HFFc6 (cell line): ENCODE measurements at regions not wholly inside any gene's neighbourhood (a gene's known extent, or its start where the extent isn't known, plus 50 kb on each side); places are given as distances from the start of the nearest gene placed in this dataset.

Experiments
- DNase-seq: peaks from one replicate; pipeline ENCODE4 v3.0.0-alpha.2; 2018
- H3K27ac Mint-ChIP-seq: 2 replicates; pipeline ENCODE4 v1.8.0; 2020; ENCODE audit warnings: mild to moderate bottlenecking, mixed read lengths
- H3K27me3 Mint-ChIP-seq: 2 replicates; pipeline ENCODE4 v1.8.0; 2021; ENCODE audit warnings: mild to moderate bottlenecking, moderate library complexity, mixed read lengths; ENCODE audit not compliant: insufficient read depth
- H3K36me3 Mint-ChIP-seq: 2 replicates; pipeline ENCODE4 v1.8.0; 2021; ENCODE audit warnings: low read depth, mixed read lengths
- H3K4me1 Mint-ChIP-seq: 2 replicates; pipeline ENCODE4 v1.8.0; 2020; ENCODE audit warnings: low read depth, mixed read lengths
- H3K4me3 Mint-ChIP-seq: 2 replicates; pipeline ENCODE4 v1.8.0; 2020; ENCODE audit warnings: mild to moderate bottlenecking, moderate library complexity, mixed read lengths
- H3K9me3 Mint-ChIP-seq: 2 replicates; pipeline ENCODE4 v1.8.0; 2020; ENCODE audit warnings: mild to moderate bottlenecking, mixed read lengths
- TF ChIP-seq, protein P1 (sequence below): fragments of 200-600 bp; sonication (generic); IDR thresholded peaks from 2 replicates; pipeline ENCODE4 v1.5.0; 2021; ENCODE audit warnings: antibody characterized with exemption, mild to moderate bottlenecking

DNA sequence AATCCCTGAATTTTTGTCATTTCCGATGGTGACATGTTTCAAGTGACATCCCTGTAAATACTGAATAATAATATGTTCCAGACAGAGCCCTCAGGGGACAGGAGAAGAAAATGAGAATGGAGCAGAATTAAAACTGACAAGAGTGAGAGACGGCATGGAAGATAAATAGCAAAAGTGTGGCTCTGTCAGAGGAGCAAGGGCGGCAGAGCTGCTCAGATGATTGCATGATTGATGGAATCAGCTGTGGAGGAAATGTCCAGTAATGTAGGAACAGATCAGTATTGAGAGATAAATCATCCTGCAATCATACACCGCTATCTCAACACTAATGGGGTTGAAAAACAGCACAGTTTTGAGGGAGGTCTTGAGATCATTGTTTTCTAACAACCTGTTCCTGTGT, 350.3 kb downstream of the STIM2 start:
- no peak overlapping the region for H3K27ac Mint-ChIP-seq
- no peak overlapping the region for H3K4me3 Mint-ChIP-seq
- H3K27me3 Mint-ChIP-seq = no peaks in the 10 kb centered on the region; the same call in 1 of the 2 replicates
- no peaks in the 10 kb centered on the region; the same call in 1 of the 2 replicates for H3K9me3 Mint-ChIP-seq
- no peaks in the 10 kb centered on the region for H3K36me3 Mint-ChIP-seq
- TF ChIP-seq, protein P1, sequence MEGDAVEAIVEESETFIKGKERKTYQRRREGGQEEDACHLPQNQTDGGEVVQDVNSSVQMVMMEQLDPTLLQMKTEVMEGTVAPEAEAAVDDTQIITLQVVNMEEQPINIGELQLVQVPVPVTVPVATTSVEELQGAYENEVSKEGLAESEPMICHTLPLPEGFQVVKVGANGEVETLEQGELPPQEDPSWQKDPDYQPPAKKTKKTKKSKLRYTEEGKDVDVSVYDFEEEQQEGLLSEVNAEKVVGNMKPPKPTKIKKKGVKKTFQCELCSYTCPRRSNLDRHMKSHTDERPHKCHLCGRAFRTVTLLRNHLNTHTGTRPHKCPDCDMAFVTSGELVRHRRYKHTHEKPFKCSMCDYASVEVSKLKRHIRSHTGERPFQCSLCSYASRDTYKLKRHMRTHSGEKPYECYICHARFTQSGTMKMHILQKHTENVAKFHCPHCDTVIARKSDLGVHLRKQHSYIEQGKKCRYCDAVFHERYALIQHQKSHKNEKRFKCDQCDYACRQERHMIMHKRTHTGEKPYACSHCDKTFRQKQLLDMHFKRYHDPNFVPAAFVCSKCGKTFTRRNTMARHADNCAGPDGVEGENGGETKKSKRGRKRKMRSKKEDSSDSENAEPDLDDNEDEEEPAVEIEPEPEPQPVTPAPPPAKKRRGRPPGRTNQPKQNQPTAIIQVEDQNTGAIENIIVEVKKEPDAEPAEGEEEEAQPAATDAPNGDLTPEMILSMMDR = no peak
- H3K4me1 Mint-ChIP-seq = no peaks in the 10 kb centered on the region
- DNase-seq = no peak

DNA sequence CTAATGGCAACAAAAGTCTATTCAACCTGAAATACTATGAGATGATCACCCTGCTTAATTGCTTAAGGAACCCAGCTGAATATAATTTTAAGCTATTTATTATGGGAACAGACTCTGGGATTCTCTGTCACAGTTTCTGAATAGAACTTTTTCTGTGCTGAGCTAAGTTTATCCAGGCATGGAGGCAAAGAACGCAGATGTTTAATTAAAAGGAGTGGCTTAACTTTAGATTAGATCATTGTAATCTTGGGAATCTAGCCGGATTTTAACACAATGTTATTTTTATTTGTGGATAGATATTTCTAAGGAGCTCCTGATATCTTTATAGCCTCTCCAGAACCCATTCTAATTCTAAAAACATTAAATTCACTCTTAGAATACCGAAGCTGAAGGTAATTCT, 353.4 kb downstream of the STIM2 start:
- H3K9me3 Mint-ChIP-seq = no peaks in the 10 kb centered on the region; the same call in 1 of the 2 replicates
- H3K27ac Mint-ChIP-seq = no peak overlapping the region
- no peaks in the 10 kb centered on the region; the same call in 1 of the 2 replicates for H3K27me3 Mint-ChIP-seq
- H3K36me3 Mint-ChIP-seq = no peaks in the 10 kb centered on the region
- peaks cover 21% of the 10 kb centered on the region for H3K4me1 Mint-ChIP-seq
- no peak for DNase-seq
- no peak overlapping the region for H3K4me3 Mint-ChIP-seq
- TF ChIP-seq, protein P1 = no peak

DNA sequence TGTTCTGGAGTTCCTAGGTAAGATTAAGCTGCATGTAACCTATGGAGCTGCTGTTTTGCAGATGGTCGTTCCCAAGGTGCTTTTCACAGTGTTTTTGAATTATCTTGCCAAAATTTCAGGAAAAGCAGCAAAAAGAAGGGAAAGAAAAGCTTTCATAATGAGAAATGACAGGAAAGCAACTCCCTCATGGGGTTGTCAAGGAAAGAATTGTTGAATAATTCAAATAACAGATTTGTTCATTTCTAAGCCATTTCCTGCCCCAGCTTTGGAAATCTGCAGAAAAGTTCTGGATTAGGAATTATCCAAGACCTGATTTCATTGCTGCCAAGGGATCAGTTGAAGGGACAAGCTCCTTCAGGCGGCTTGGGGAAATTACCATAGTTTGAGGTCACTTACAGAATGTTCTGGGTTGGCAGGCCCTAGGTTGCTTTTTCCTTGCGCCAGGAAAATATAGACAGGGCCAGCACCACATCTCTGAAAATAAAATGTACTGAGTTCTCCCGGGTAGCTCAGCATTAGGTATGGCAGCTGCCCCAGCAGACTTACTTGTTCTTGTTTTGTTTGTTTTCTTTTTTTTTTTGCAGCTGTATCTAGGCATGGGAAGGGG, 354.7 kb downstream of the STIM2 start:
- no peaks in the 10 kb centered on the region; the same call in 1 of the 2 replicates for H3K9me3 Mint-ChIP-seq
- TF ChIP-seq, protein P1 = no peak
- H3K27ac Mint-ChIP-seq = no peak overlapping the region
- DNase-seq = no peak
- H3K4me3 Mint-ChIP-seq = no peak overlapping the region
- H3K36me3 Mint-ChIP-seq = no peaks in the 10 kb centered on the region; the same call in 1 of the 2 replicates
- no peaks in the 10 kb centered on the region for H3K27me3 Mint-ChIP-seq
- peaks cover 21% of the 10 kb centered on the region for H3K4me1 Mint-ChIP-seq

DNA sequence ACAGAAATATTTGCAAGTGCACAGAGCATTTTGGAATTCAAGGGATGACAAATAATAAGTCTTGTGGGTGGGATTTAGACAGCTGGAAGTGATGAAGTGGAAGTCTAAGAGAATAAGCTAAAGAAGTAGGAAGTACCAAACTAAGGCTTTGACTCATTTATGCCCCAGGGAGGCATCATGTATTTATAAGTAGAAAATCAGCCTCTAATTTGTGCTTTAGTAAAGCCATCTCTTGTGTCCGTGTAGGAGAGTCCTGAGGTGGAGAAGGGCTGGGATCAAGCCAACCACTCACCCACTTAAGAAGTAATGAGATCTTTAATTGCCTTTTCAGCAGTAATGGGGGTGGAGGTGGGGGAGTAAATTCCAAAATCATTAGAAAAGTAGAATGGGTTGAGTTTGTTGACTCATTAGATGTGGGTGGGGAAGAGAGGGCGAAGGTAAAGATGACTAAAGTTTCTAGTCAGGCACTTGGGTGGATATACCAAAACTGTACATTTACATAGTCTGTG, 356.7 kb downstream of the STIM2 start:
- Mint-ChIP-seq H3K4me3 (peak overlapping the region; percentile 75), H3K36me3 (peaks cover 5% of the 10 kb centered on the region; the same call in 1 of the 2 replicates), H3K27me3 (no peaks in the 10 kb centered on the region), H3K4me1 (peaks cover 30% of the 10 kb centered on the region), H3K9me3 (peaks cover 9% of the 10 kb centered on the region), H3K27ac (peak overlapping the region; percentile 61)
- TF ChIP-seq, protein P1 = no peak
- DNase-seq = peak; percentile 50

DNA sequence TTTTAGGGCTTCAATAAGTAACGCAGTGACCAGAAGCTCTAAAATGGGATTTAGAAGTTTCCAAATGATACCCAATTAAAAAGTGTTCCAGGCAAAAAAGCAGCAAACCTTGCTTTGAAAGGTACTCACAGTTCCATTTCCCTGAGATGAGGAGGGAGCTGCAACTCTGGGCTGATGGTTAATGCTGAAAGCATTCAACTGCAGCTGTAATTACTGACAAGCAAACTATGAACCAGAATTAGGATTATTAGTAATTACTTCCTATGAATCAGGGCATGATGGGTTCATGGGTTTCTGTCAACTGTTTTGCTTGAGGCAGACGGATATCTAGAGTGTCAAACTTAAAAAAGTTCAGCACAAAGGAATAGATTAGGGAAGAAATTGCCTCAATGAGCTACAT, 357.4 kb downstream of the STIM2 start:
- H3K4me1 Mint-ChIP-seq = peaks cover 33% of the 10 kb centered on the region

More for the DNA sequence above, 357.4 kb downstream of the STIM2 start:
- peak; percentile 3 for DNase-seq
- Mint-ChIP-seq H3K9me3 (peaks cover 9% of the 10 kb centered on the region), H3K36me3 (peaks cover 5% of the 10 kb centered on the region; the same call in 1 of the 2 replicates), H3K27me3 (no peaks in the 10 kb centered on the region), H3K4me3 (peak overlapping the region; percentile 75), H3K27ac (peak overlapping the region; percentile 54; the same call in 1 of the 2 replicates)
- TF ChIP-seq, protein P1 = no peak
